Urinary bladder (tissue), 3 donors: ENCODE measurements at regions not wholly inside any gene's neighbourhood (a gene's known extent, or its start where the extent isn't known, plus 50 kb on each side); places are given as distances from the start of the nearest gene placed in this dataset.

Experiments
- DNase-seq: peaks from one replicate; pipeline ENCODE4 v3.0.0-alpha.2; 2015; ENCODE audit errors: extremely low spot score
- H3K27ac ChIP-seq: one replicate; pipeline ENCODE4 v1.5.1; 2013; ENCODE audit warnings: low read depth, mild to moderate bottlenecking, moderate library complexity
- H3K36me3 ChIP-seq: one replicate; pipeline ENCODE4 v1.6.1; 2013; ENCODE audit warnings: mild to moderate bottlenecking, moderate library complexity; ENCODE audit not compliant: insufficient read depth
- H3K4me1 ChIP-seq: one replicate; pipeline ENCODE4 v1.6.1; 2013; ENCODE audit warnings: mild to moderate bottlenecking, moderate library complexity; ENCODE audit not compliant: insufficient read depth
- H3K4me3 ChIP-seq: one replicate; pipeline ENCODE4 v1.5.1; 2013; ENCODE audit warnings: low read depth, low read length
- WGBS: extraction: QIAGEN DNeasy Blood & Tissue Kit; methylation state at CpG from one replicate; pipeline ENCODE4 v1.1.7; 2013; 5-methylcytosine and 5-hydroxymethylcytosine counted together
- donor health status: healthy with polysubstance abuse.
- donor health status: healthy.

GRCh38 chr9:107178293-107178692 is 104.8 kb upstream of the RAD23B start:
- no peaks in the 10 kb centered on the region for H3K4me1 ChIP-seq
- no peaks in the 10 kb centered on the region for H3K36me3 ChIP-seq
- 71% methylated on average over 3 of the region's 3 CpGs for WGBS
- H3K27ac ChIP-seq = no peak overlapping the region
- DNase-seq = no peak
- no peak overlapping the region for H3K4me3 ChIP-seq

GRCh38 chr9:107180206-107180605 is 102.9 kb upstream of the RAD23B start:
- Histone ChIP-seq H3K36me3 (no peaks in the 10 kb centered on the region), H3K27ac (no peak overlapping the region), H3K4me3 (no peak overlapping the region), H3K4me1 (no peaks in the 10 kb centered on the region)
- DNase-seq = no peak
- WGBS = 57% methylated on average over 1 of the region's 1 CpG

GRCh38 chr9:107183176-107183575 is 99.9 kb upstream of the RAD23B start:
- no peak for DNase-seq
- H3K4me3 ChIP-seq = no peak overlapping the region
- no peaks in the 10 kb centered on the region for H3K4me1 ChIP-seq
- H3K36me3 ChIP-seq = no peaks in the 10 kb centered on the region
- H3K27ac ChIP-seq = no peak overlapping the region

GRCh38 chr9:107188376-107188775 is 94.7 kb upstream of the RAD23B start:
- 93% methylated on average over 1 of the region's 1 CpG for WGBS
- no peak for DNase-seq
- Histone ChIP-seq H3K36me3 (no peaks in the 10 kb centered on the region), H3K4me1 (no peaks in the 10 kb centered on the region), H3K27ac (no peak overlapping the region), H3K4me3 (no peak overlapping the region)

GRCh38 chr9:107190061-107190935 is 92.8 kb upstream of the RAD23B start:
- Histone ChIP-seq H3K36me3 (no peaks in the 10 kb centered on the region), H3K4me1 (no peaks in the 10 kb centered on the region), H3K4me3 (no peak overlapping the region), H3K27ac (no peak overlapping the region)
- WGBS = 48% methylated on average over 3 of the region's 3 CpGs
- no peak for DNase-seq

GRCh38 chr9:107190936-107191290 is 92.2 kb upstream of the RAD23B start:
- 85% methylated on average over 5 of the region's 5 CpGs for WGBS
- Histone ChIP-seq H3K36me3 (no peaks in the 10 kb centered on the region), H3K4me1 (no peaks in the 10 kb centered on the region), H3K27ac (no peak overlapping the region), H3K4me3 (no peak overlapping the region)
- DNase-seq = no peak

- DNase-seq = no peak
- no peaks in the 10 kb centered on the region for H3K36me3 ChIP-seq
- WGBS = 71% methylated on average over 3 of the region's 3 CpGs
- no peaks in the 10 kb centered on the region for H3K4me1 ChIP-seq
- H3K4me3 ChIP-seq = no peak overlapping the region
- no peak overlapping the region for H3K27ac ChIP-seq
Observed at GRCh38 chr9:107193251-107193650, 89.8 kb upstream of the RAD23B start.

- no peak overlapping the region for H3K4me3 ChIP-seq
- H3K36me3 ChIP-seq = no peaks in the 10 kb centered on the region
- 85% methylated on average over 3 of the region's 3 CpGs for WGBS
- no peak overlapping the region for H3K27ac ChIP-seq
- no peaks in the 10 kb centered on the region for H3K4me1 ChIP-seq
- DNase-seq = no peak
Observed at GRCh38 chr9:107198718-107199117, 84.4 kb upstream of the RAD23B start.

GRCh38 chr9:107208121-107208520 is 75.0 kb upstream of the RAD23B start:
- Histone ChIP-seq H3K36me3 (no peaks in the 10 kb centered on the region), H3K4me3 (no peak overlapping the region), H3K27ac (no peak overlapping the region), H3K4me1 (no peaks in the 10 kb centered on the region)
- 80% methylated on average over 3 of the region's 3 CpGs for WGBS
- no peak for DNase-seq

GRCh38 chr9:107210775-107211174 is 72.3 kb upstream of the RAD23B start:
- DNase-seq = no peak
- H3K4me3 ChIP-seq = no peak overlapping the region
- no peak overlapping the region for H3K27ac ChIP-seq
- WGBS = 92% methylated on average over 6 of the region's 6 CpGs
- H3K36me3 ChIP-seq = no peaks in the 10 kb centered on the region
- H3K4me1 ChIP-seq = no peaks in the 10 kb centered on the region

GRCh38 chr9:107211284-107211923 is 71.7 kb upstream of the RAD23B start:
- Histone ChIP-seq H3K36me3 (no peaks in the 10 kb centered on the region), H3K4me1 (no peaks in the 10 kb centered on the region), H3K4me3 (no peak overlapping the region), H3K27ac (no peak overlapping the region)
- DNase-seq = no peak
- WGBS = 57% methylated on average over 9 of the region's 9 CpGs

GRCh38 chr9:107212613-107213012 is 70.5 kb upstream of the RAD23B start:
- Histone ChIP-seq H3K36me3 (no peaks in the 10 kb centered on the region), H3K4me3 (no peak overlapping the region), H3K27ac (no peak overlapping the region), H3K4me1 (no peaks in the 10 kb centered on the region)
- DNase-seq = no peak
- 94% methylated on average over 5 of the region's 5 CpGs for WGBS

GRCh38 chr9:107213080-107213479 is 70.0 kb upstream of the RAD23B start:
- Histone ChIP-seq H3K4me3 (no peak overlapping the region), H3K4me1 (no peaks in the 10 kb centered on the region), H3K27ac (no peak overlapping the region), H3K36me3 (no peaks in the 10 kb centered on the region)
- DNase-seq = no peak
- 76% methylated on average over 6 of the region's 6 CpGs for WGBS

- H3K27ac ChIP-seq = no peak overlapping the region
- DNase-seq = no peak
- H3K4me1 ChIP-seq = no peaks in the 10 kb centered on the region
- no peaks in the 10 kb centered on the region for H3K36me3 ChIP-seq
- H3K4me3 ChIP-seq = no peak overlapping the region
- 66% methylated on average over 6 of the region's 6 CpGs for WGBS
Observed at GRCh38 chr9:107213561-107214028, 69.5 kb upstream of the RAD23B start.
